HG02943 (cell line): ENCODE measurements at regions not wholly inside any gene's neighbourhood (a gene's known extent, or its start where the extent isn't known, plus 50 kb on each side); places are given as distances from the start of the nearest gene placed in this dataset.

Experiments
- ATAC-seq: cut with Tn5 transposase; IDR thresholded peaks from one replicate; pipeline ENCODE4 v1.9.1; 2021; ENCODE audit warnings: mild to moderate bottlenecking, low read depth, moderate library complexity; ENCODE audit not compliant: unreplicated experiment

- ATAC-seq: no peak
These were observed 89.1 kb upstream of the E2F3 start for GRCh38 chr6:20312606-20313005.

DNA sequence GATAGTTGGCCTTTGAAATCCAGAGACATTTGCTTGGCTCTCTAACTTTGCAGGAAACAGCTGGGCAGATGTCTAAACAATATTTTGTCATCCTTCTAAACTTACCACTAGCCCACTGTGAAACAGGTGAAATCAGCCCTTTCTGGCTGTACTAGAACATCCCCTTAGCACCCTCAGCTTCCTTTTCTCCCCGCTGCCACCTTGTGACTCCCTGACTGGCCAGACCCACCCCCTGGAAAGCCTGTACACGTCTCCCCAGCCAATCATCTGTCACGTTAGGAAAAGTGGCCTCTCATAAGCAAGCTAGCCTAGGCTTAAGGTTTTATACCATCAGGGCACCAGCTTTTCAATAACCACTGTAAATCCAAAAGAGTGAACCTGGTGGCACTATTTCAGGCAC is 88.6 kb upstream of the E2F3 start:
- no peak for ATAC-seq

GRCh38 chr6:20313960-20314530 is 87.6 kb upstream of the E2F3 start:
- no peak for ATAC-seq

GRCh38 chr6:20314866-20315845 is 86.5 kb upstream of the E2F3 start:
- ATAC-seq: no peak

DNA sequence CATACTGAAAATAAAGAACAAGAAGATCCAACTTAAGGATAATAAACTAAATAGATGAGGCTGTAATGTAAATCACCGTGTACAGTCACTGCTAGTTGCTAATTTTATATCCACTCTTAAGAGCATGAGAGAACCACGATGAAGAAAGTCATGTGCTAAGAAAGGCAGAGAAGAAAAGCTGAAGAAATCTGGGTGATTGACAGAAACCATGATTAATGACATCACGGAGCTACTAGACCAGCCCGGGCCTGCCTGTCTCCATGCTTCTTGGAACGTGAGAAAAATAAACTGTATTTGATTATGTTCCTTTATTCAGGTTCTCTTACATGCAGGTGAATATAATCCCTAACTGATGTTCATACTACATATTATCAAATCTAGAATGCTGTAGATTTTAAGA is 84.2 kb upstream of the E2F3 start:
- ATAC-seq: no peak

DNA sequence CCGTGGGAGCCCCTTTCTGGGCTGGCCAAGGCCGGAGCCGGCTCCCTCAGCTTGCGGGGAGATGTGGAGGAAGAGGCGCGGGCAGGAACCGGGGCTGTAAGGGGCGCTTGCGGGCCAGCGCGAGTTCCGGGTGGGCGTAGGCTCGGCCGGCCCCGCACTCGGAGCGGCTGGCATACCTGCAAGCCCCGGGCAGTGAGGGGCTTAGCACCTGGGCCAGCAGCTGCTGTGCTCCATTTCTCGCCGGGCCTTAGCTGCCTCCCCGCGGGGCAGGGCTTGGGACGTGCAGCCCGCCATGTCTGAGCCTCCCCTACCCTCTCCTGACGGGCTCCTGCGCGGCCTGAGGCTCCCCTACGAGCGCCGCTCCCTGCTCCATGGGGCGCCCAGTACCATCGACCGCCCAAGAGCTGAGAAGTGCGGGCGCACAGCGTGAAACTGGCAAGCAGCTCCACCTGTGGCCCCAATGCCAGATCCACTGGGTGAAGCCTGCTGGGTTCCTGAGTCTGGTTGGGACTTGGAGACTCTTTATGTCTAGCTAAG is 82.8 kb upstream of the E2F3 start:
- no peak for ATAC-seq

DNA sequence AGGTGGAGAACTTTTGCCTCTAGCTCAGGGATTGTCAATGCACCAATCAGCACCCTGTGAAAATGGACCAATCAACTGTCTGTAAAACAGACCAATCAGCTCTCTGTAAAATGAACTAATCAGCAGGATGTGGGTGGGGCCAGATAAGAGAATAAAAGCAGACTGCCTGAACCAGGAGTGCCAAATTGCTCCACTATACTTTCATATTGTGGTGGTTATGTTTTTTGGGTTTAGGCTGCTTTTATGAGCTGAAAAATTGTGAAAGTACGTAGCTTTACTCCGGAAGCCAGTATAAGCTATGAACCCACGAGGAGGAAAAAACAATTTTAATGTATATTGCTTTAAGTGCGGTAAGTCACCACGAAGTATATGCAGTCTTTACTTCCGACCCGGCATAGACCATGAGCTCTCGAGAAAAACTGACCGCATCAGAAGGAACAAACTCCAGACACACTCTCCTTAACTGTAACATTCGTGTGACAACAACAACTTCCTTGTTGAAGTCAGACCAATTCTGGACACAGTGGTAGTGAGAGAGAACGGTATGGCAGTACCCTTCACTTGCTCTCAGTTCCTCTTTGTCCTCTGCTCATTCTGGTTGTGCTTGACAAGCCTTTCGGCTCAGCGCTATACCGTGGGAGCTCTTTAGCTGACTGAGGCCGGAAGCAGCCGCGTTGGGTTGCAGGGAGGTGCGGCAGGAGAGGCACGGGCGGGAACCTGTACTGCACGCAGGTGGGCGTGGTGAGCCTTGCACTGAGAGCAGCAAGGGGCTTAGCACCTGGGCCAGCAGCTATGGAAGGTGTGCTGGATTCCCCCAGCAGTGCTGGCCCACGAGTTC is 81.9 kb upstream of the E2F3 start:
- ATAC-seq: peak; percentile 99

GRCh38 chr6:20325641-20326421 is 75.8 kb upstream of the E2F3 start:
- ATAC-seq: no peak

GRCh38 chr6:20326422-20326728 is 75.3 kb upstream of the E2F3 start:
- no peak for ATAC-seq

- ATAC-seq: no peak
These were observed 74.5 kb upstream of the E2F3 start for GRCh38 chr6:20327141-20327540.

GRCh38 chr6:20328266-20328923 is 73.3 kb upstream of the E2F3 start:
- ATAC-seq: no peak

DNA sequence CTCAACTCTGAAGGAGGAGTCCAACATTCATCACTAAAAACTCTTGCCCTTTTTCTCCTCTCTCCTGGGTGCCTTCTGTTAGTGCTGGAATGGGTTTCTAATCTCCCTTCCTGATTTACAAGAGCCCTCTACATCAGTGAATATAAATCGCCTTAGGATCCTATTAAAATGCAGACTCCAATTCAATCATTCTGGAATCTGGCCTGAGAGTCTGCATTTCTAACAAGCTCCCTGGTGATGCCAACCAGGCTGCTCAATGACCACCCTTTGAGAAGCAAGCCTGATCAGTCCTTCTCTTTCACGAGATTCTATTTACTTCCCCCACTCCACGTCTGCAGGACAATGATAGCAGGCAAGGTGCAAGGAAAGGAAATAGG is 72.8 kb upstream of the E2F3 start:
- no peak for ATAC-seq

- no peak for ATAC-seq
These were observed 70.6 kb upstream of the E2F3 start for GRCh38 chr6:20331042-20331441.

DNA sequence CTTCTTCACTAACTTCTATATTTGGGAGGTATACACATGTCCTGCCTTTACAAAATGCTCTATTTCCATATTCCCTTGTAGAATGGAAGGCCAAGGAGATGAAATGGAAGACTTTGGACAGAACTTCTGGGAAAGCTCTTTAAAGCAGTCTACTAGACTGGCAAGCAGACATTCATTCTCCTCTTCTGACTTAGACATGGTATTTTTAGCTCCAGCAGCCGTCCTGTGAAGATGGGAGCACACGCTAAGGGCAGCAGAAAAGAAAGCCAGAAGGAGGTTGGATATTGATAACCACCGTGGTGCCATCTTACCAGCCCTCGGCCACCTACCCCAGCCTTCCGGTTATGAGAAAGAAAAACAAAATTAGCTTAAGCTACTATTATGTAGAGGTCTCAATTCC is 70.1 kb upstream of the E2F3 start:
- ATAC-seq: no peak

- no peak for ATAC-seq
These were observed 69.2 kb upstream of the E2F3 start for GRCh38 chr6:20332441-20333006.

GRCh38 chr6:20333721-20334269 is 67.9 kb upstream of the E2F3 start:
- no peak for ATAC-seq

DNA sequence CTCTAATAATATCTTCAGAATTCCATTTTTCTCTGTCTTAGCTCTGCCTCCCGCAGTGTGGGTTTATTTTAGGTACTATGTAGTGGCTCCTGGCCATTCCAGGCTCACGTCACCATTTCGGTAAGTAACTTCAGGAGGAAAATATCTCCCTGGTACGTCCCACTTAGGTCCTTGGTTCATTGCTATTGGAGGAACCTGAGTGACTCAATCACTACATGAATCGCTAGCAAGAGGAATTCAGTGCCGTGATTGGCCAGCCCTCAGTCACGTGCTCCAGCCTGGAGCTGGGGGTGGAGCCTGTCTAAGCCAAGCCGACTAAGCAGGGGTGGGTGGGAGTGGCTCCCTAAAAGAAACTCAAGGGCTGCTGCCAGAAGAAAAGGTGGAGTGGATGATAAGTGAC is 67.3 kb upstream of the E2F3 start:
- no peak for ATAC-seq

DNA sequence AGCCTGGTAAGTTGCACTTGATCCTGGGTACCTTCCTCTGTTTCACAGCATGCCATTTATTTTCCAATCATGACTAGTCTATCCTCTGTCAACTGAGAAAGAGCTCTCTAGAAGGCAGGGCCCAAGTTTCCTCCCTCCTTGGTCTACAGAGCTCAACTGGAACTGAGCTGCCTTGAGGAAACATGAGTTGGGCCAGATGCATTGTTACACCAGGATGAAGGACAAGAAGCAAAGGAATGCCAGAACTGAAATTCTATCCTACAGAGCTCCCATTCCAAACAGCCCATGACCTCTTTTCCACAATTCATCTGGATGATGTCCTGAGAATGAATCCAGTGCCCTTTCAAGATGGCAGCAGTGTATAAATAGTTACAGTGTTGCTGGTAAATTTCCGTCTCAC is 66.7 kb upstream of the E2F3 start:
- no peak for ATAC-seq

GRCh38 chr6:20335872-20336271 is 65.8 kb upstream of the E2F3 start:
- no peak for ATAC-seq
